Fibroblast of lung (primary cell): ENCODE measurements at regions not wholly inside any gene's neighbourhood (a gene's known extent, or its start where the extent isn't known, plus 50 kb on each side); places are given as distances from the start of the nearest gene placed in this dataset.

Source experiments
- DNase-seq, 2 donors: peaks; one replicate each; pipeline versions ENCODE4 v3.0.0 to v3.0.0-alpha.2; 2010; ENCODE audit warnings: low read depth in 2 of 2
- H2AFZ ChIP-seq: 2 replicates; pipeline ENCODE4 v1.5.1; 2012; ENCODE audit warnings: low read length, control low read depth, inconsistent platforms
- H3K27ac ChIP-seq: 2 replicates; pipeline ENCODE4 v1.5.1; 2011; ENCODE audit warnings: low read length, control low read depth; ENCODE audit not compliant: insufficient read depth
- H3K27me3 ChIP-seq: 2 replicates; pipeline ENCODE4 v1.5.1; 2011; ENCODE audit warnings: mild to moderate bottlenecking, low read length; ENCODE audit not compliant: control insufficient read depth, insufficient read depth
- H3K36me3 ChIP-seq: 2 replicates; pipeline ENCODE4 v1.5.1; 2011; ENCODE audit warnings: low read length; ENCODE audit not compliant: control insufficient read depth, insufficient read depth
- H3K4me1 ChIP-seq: 2 replicates; pipeline ENCODE4 v1.5.1; 2011; ENCODE audit warnings: low read length; ENCODE audit not compliant: control insufficient read depth, insufficient read depth; ENCODE audit errors: extremely low read depth
- H3K4me2 ChIP-seq: 2 replicates; pipeline ENCODE4 v1.5.1; 2011; ENCODE audit warnings: low read length, control low read depth; ENCODE audit not compliant: insufficient read depth; ENCODE audit errors: extremely low read depth
- H3K4me3 ChIP-seq, 4 experiments: fragments of 200-600 bp in 1 of 4; sonication (generic) in 1 of 4; replicated peaks in 1 of 4; 2 replicates each; pipeline ENCODE4 v1.5.1; 2011 to 2016; ENCODE audit warnings: low read length in 4 of 4, low read depth in 3 of 4, mild to moderate bottlenecking in 3 of 4, control low read depth in 2 of 4, inconsistent platforms in 1 of 4, mixed read lengths in 1 of 4; ENCODE audit not compliant: insufficient read depth in 1 of 4; ENCODE audit errors: control extremely low read depth in 1 of 4
- H3K79me2 ChIP-seq: 2 replicates; pipeline ENCODE4 v1.5.1; 2012; ENCODE audit warnings: mild to moderate bottlenecking, low read length, inconsistent platforms; ENCODE audit not compliant: control insufficient read depth, insufficient read depth
- H3K9ac ChIP-seq: 2 replicates; pipeline ENCODE4 v1.5.1; 2011; ENCODE audit warnings: mild to moderate bottlenecking, low read length, control low read depth; ENCODE audit not compliant: insufficient read depth
- H3K9me3 ChIP-seq: 2 replicates; pipeline ENCODE4 v1.5.1; 2012; ENCODE audit warnings: low read depth, low read length; ENCODE audit not compliant: control insufficient read depth, insufficient read depth
- H4K20me1 ChIP-seq: 2 replicates; pipeline ENCODE4 v1.5.1; 2011; ENCODE audit warnings: low read length; ENCODE audit not compliant: control insufficient read depth, insufficient read depth; ENCODE audit errors: extremely low read depth
- EZH2 ChIP-seq: IDR thresholded peaks from 2 replicates; pipeline ENCODE4 v1.5.1; 2012; ENCODE audit warnings: low read length, control low read depth, mild to moderate bottlenecking; ENCODE audit errors: missing control alignments
- TF ChIP-seq, protein P1 (sequence below), 2 donors: IDR thresholded peaks in 1 of 2; conservative IDR thresholded peaks in 1 of 2; 1 replicate in 1 of 2; 2 replicates in 1 of 2; pipeline ENCODE4 v1.5.1; 2011 to 2012; ENCODE audit warnings: low read length in 2 of 2, control low read depth in 1 of 2, inconsistent platforms in 1 of 2, low read depth in 1 of 2, mild to moderate bottlenecking in 1 of 2

DNA sequence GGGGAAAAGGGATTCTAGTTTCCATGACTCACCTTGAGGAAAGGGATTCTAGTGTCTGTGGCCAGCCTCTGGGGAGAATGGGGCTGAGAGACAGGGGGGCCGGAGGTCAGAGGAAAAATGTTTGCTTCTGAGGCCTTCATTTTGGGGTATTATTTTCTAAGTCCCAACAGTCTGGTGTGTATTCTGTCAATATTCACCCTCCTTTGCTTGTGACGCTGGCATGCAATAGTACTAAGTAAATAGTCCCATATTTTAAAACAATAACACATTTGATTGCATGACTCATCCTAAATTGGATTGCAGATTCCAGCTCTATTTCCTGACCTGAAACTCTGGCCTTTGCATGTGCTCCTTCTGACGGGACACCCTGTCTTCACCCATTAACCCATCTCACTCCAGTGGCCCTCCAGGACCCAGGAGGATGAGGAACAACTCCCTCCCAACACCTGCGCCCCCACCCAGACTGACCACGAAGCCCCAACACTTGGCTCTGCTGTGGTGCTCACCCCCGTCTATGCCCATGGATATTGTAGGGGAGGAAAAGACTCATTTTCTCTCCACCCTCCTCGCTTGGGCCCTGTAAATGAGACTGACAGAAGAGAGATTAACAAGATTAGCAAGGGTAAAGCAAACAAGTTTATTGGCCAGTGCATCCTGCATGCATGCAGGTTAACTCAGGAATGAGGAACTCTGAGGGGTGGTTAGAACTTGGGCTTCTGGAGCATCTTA lies 495.6 kb upstream of the KLF6 start:
- no peaks in the 10 kb centered on the region for H4K20me1 ChIP-seq
- peaks cover 37% of the 10 kb centered on the region for H3K4me1 ChIP-seq
- no peak overlapping the region for H3K9ac ChIP-seq
- H3K4me2 ChIP-seq = no peak overlapping the region
- peak; percentile 45 to 93 for DNase-seq
- no peak for TF ChIP-seq EZH2
- TF ChIP-seq, protein P1, sequence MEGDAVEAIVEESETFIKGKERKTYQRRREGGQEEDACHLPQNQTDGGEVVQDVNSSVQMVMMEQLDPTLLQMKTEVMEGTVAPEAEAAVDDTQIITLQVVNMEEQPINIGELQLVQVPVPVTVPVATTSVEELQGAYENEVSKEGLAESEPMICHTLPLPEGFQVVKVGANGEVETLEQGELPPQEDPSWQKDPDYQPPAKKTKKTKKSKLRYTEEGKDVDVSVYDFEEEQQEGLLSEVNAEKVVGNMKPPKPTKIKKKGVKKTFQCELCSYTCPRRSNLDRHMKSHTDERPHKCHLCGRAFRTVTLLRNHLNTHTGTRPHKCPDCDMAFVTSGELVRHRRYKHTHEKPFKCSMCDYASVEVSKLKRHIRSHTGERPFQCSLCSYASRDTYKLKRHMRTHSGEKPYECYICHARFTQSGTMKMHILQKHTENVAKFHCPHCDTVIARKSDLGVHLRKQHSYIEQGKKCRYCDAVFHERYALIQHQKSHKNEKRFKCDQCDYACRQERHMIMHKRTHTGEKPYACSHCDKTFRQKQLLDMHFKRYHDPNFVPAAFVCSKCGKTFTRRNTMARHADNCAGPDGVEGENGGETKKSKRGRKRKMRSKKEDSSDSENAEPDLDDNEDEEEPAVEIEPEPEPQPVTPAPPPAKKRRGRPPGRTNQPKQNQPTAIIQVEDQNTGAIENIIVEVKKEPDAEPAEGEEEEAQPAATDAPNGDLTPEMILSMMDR (conservative IDR thresholded peaks at IDR 0.05 in 1 of 2, IDR thresholded peaks at IDR 0.05 in 1 of 2; ENCODE audit: low read depth in 1 of 2, low read length in 2 of 2) = no peak
- H3K27ac ChIP-seq = peak overlapping the region; percentile 42
- H3K9me3 ChIP-seq = no peaks in the 10 kb centered on the region
- no peak overlapping the region for H3K4me3 ChIP-seq
- no peaks in the 10 kb centered on the region for H3K36me3 ChIP-seq
- H3K79me2 ChIP-seq = no peaks in the 10 kb centered on the region
- no peak overlapping the region for H2AFZ ChIP-seq
- H3K27me3 ChIP-seq = no peaks in the 10 kb centered on the region

DNA sequence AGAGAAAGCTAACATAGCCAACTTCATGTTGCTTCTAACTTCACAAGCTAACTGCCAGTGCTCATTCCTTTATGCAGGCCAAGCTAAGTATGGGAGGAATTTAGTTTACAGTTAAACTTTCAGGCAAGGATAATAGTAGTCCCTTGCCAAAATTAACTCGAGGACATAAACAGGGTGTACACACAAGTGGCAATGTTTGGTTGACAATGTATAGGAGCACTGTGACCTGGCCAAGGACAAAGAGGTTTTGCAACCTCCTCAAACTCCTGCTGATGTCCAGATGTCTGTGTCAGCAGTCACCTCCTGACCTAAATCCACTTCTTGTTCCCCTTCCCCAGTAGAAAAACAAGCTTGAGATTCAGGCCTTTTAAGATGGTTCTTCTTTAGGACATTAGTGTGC lies 494.6 kb upstream of the KLF6 start:
- H3K4me1 ChIP-seq = peaks cover 32% of the 10 kb centered on the region
- DNase-seq = peak in 1 of 2 donors; percentile 69
- TF ChIP-seq EZH2 = no peak
- TF ChIP-seq, protein P1 (conservative IDR thresholded peaks at IDR 0.05 in 1 of 2, IDR thresholded peaks at IDR 0.05 in 1 of 2; ENCODE audit: low read depth in 1 of 2, low read length in 2 of 2) = no peak
- H3K27ac ChIP-seq = peak overlapping the region; percentile 42
- H3K9me3 ChIP-seq = no peaks in the 10 kb centered on the region
- H4K20me1 ChIP-seq = no peaks in the 10 kb centered on the region
- no peak overlapping the region for H2AFZ ChIP-seq
- H3K4me2 ChIP-seq = peak overlapping the region; percentile 28
- no peak overlapping the region for H3K4me3 ChIP-seq
- no peak overlapping the region for H3K9ac ChIP-seq
- H3K79me2 ChIP-seq = no peaks in the 10 kb centered on the region
- no peaks in the 10 kb centered on the region for H3K36me3 ChIP-seq
- H3K27me3 ChIP-seq = no peaks in the 10 kb centered on the region

DNA sequence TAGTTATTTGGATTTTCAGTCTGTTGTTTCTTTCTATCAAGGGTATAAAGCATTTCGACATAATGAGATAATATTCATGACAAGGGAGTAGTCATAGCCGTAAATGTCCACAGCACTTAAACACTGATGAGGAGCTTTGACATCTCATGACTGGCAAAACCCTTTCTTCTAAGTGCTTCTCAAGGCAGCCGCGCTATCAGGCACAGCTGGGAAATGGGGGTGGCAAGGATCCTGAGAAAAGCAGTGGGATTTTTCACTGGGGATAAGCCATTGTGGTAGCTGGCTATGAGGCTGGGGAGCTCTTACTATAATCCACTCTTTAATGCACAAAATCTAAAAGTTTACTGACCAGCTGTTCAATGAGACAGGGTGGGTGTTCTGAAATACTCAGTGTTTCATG lies 493.2 kb upstream of the KLF6 start:
- H3K79me2 ChIP-seq = no peaks in the 10 kb centered on the region
- H3K4me3 ChIP-seq = no peak overlapping the region
- no peaks in the 10 kb centered on the region for H3K36me3 ChIP-seq
- H3K4me1 ChIP-seq = peaks cover 25% of the 10 kb centered on the region
- no peak overlapping the region for H3K4me2 ChIP-seq
- H3K27ac ChIP-seq = no peak overlapping the region
- no peaks in the 10 kb centered on the region for H4K20me1 ChIP-seq
- no peaks in the 10 kb centered on the region for H3K27me3 ChIP-seq
- no peak overlapping the region for H3K9ac ChIP-seq
- H2AFZ ChIP-seq = no peak overlapping the region
- no peak for TF ChIP-seq EZH2
- TF ChIP-seq, protein P1 (conservative IDR thresholded peaks at IDR 0.05 in 1 of 2, IDR thresholded peaks at IDR 0.05 in 1 of 2; ENCODE audit: low read depth in 1 of 2, low read length in 2 of 2) = no peak
- peak in 1 of 2 donors; percentile 37 for DNase-seq
- no peaks in the 10 kb centered on the region for H3K9me3 ChIP-seq
